ENCODE measurements at regions not wholly inside any gene's neighbourhood (a gene's known extent, or its start where the extent isn't known, plus 50 kb on each side); places are given as distances from the start of the nearest gene placed in this dataset.

GRCh38 chr2:8322634-8323033 is 359.2 kb upstream of the ID2 start:
- ChIA-PET POLR2A (no interaction called here), CTCF (no interaction called here)
- DNase-seq (no peak), ATAC-seq (ENCODE audit: low read depth) (no peak)
- Mint-ChIP-seq H3K36me3 (ENCODE audit: low read depth) (no peaks in the 10 kb centered on the region), H3K4me1 (no peaks in the 10 kb centered on the region), H3K4me3 (no peak overlapping the region), H3K27ac (no peak overlapping the region), H3K9me3 (no peaks in the 10 kb centered on the region), H3K27me3 (peaks cover 44% of the 10 kb centered on the region)
- TF ChIP-seq CTCF (IDR thresholded peaks at IDR 0.05): no peak
- intact Hi-C loops (cut with micrococcal nuclease): no loop called here

GRCh38 chr2:8324164-8324856 is 357.5 kb upstream of the ID2 start:
- Mint-ChIP-seq H3K4me1 (no peaks in the 10 kb centered on the region), H3K36me3 (ENCODE audit: low read depth) (no peaks in the 10 kb centered on the region), H3K27ac (no peak overlapping the region), H3K9me3 (no peaks in the 10 kb centered on the region), H3K27me3 (peaks cover 39% of the 10 kb centered on the region), H3K4me3 (no peak overlapping the region)
- POLR2A ChIA-PET: no interaction called here
- TF ChIP-seq CTCF (IDR thresholded peaks at IDR 0.05): no peak
- CTCF ChIA-PET: no interaction called here
- intact Hi-C loops (cut with micrococcal nuclease): no loop called here
- no peak for ATAC-seq (ENCODE audit: low read depth)
- no peak for DNase-seq

GRCh38 chr2:8324901-8325300 is 357.0 kb upstream of the ID2 start:
- no peaks in the 10 kb centered on the region for H3K4me1 Mint-ChIP-seq
- H3K27ac Mint-ChIP-seq: no peak overlapping the region
- no peak overlapping the region for H3K4me3 Mint-ChIP-seq
- ATAC-seq (ENCODE audit: low read depth) (no peak), DNase-seq (no peak)
- H3K9me3 Mint-ChIP-seq: no peaks in the 10 kb centered on the region
- H3K36me3 Mint-ChIP-seq (ENCODE audit: low read depth): no peaks in the 10 kb centered on the region
- intact Hi-C loops (cut with micrococcal nuclease): no loop called here
- H3K27me3 Mint-ChIP-seq: peaks cover 34% of the 10 kb centered on the region
- POLR2A ChIA-PET: no interaction called here
- CTCF ChIA-PET: no interaction called here
- no peak for TF ChIP-seq CTCF (IDR thresholded peaks at IDR 0.05)

- TF ChIP-seq CTCF (IDR thresholded peaks at IDR 0.05): no peak
- intact Hi-C loops (cut with micrococcal nuclease): no loop called here
- no peak for DNase-seq
- Mint-ChIP-seq H3K9me3 (no peaks in the 10 kb centered on the region), H3K27ac (no peak overlapping the region), H3K27me3 (peaks cover 32% of the 10 kb centered on the region), H3K4me3 (no peak overlapping the region), H3K4me1 (no peaks in the 10 kb centered on the region), H3K36me3 (ENCODE audit: low read depth) (no peaks in the 10 kb centered on the region)
- CTCF ChIA-PET: no interaction called here
- ATAC-seq (ENCODE audit: low read depth): no peak
- POLR2A ChIA-PET: no interaction called here
These were observed 354.3 kb upstream of the ID2 start for GRCh38 chr2:8327371-8328100.

DNA sequence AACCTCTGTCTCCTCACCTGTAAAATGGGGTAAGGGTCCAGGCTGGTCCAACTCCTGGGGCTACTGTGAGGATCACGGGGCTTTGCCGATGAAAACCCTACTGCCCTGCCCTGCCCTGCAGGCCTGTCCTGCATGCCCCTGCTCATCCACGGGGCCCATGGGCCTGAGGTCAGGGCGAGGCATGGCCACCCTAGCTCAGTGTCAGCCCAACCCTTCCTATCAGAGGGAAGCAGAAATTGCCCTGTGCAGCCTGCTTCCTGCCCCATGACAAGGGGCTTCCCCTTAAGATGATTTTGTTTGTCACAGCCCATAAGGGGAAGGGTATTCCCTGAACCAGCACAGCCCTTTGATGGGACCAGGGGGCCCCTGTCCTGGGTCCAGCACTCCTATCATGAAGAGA is 353.6 kb upstream of the ID2 start:
- intact Hi-C loops (cut with micrococcal nuclease): no loop called here
- H3K4me1 Mint-ChIP-seq: no peaks in the 10 kb centered on the region
- peaks cover 32% of the 10 kb centered on the region for H3K27me3 Mint-ChIP-seq
- no peak overlapping the region for H3K27ac Mint-ChIP-seq
- TF ChIP-seq CTCF (IDR thresholded peaks at IDR 0.05): no peak
- H3K4me3 Mint-ChIP-seq: no peak overlapping the region
- ChIA-PET POLR2A (no interaction called here), CTCF (no interaction called here)
- DNase-seq (no peak), ATAC-seq (ENCODE audit: low read depth) (peak; percentile 18)
- H3K9me3 Mint-ChIP-seq: no peaks in the 10 kb centered on the region
- no peaks in the 10 kb centered on the region for H3K36me3 Mint-ChIP-seq (ENCODE audit: low read depth)

Data from activated B cell treated with CpG ODN at 0.5 μM for 24 hours (primary cell).